Activated CD8-positive, alpha-beta memory T cell treated with anti-CD3 and anti-CD28 coated beads for 36 hours (primary cell): ENCODE measurements at regions not wholly inside any gene's neighbourhood (a gene's known extent, or its start where the extent isn't known, plus 50 kb on each side); places are given as distances from the start of the nearest gene placed in this dataset.

Experiments
- CTCF ChIA-PET: fragments of 350-600 bp; sonication (Branson Sonifier 250); formaldehyde crosslinking; loops from one replicate; lab custom pipeline; 2021; ENCODE audit warnings: antibody characterized with exemption; lab: Charles Lee
- POLR2A ChIA-PET: fragments of 350-600 bp; sonication (Branson Sonifier 250); formaldehyde crosslinking; loops from one replicate; lab custom pipeline; 2021; ENCODE audit warnings: antibody characterized with exemption; lab: Charles Lee

DNA sequence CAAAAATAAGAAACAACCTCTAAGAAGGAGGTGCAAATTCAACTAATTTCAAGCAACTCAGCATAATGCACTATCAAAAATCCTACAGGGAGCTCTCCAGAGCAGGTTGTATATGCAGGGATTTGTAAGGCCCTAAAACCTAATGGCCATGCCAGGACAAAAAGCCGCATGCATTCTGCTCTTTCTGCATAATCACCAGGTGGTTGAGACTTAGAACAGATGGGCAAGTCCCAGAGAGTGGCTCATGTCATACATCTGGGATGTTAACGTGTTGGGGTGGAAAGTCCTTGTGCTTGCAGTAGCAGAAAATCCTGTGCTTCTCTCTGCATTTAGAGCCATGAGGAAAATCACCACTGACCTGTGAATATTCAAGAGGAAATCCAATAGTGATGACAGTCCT, 1002.9 kb downstream of the AGBL1 start:
- ChIA-PET CTCF (no interaction called here), POLR2A (no interaction called here)

GRCh38 chr15:87080547-87080946, 1000.9 kb downstream of the AGBL1 start:
- POLR2A ChIA-PET = no interaction called here
- CTCF ChIA-PET = no interaction called here
